Upper lobe of left lung (tissue), 4 donors: ENCODE measurements at regions not wholly inside any gene's neighbourhood (a gene's known extent, or its start where the extent isn't known, plus 50 kb on each side); places are given as distances from the start of the nearest gene placed in this dataset.

Source experiments
- POLR2A ChIP-seq, 4 donors: fragments of 450-650 bp; IDR thresholded peaks; one replicate each; pipeline ENCODE4 v1.5.1; 2016 to 2017; ENCODE audit warnings: antibody characterized with exemption in 4 of 4, mild to moderate bottlenecking in 2 of 4
- TF ChIP-seq, protein P1 (sequence below), 6 experiments: fragments of 450-650 bp in 4 of 6; fragments of 200-600 bp in 2 of 6; sonication (generic) in 2 of 6; IDR thresholded peaks; one replicate each; pipeline ENCODE4 v1.5.1; 2016 to 2019; ENCODE audit warnings: antibody characterized with exemption in 6 of 6

GRCh38 chr3:191087391-191087790, 111.7 kb upstream of the OSTN start:
- TF ChIP-seq, protein P1, sequence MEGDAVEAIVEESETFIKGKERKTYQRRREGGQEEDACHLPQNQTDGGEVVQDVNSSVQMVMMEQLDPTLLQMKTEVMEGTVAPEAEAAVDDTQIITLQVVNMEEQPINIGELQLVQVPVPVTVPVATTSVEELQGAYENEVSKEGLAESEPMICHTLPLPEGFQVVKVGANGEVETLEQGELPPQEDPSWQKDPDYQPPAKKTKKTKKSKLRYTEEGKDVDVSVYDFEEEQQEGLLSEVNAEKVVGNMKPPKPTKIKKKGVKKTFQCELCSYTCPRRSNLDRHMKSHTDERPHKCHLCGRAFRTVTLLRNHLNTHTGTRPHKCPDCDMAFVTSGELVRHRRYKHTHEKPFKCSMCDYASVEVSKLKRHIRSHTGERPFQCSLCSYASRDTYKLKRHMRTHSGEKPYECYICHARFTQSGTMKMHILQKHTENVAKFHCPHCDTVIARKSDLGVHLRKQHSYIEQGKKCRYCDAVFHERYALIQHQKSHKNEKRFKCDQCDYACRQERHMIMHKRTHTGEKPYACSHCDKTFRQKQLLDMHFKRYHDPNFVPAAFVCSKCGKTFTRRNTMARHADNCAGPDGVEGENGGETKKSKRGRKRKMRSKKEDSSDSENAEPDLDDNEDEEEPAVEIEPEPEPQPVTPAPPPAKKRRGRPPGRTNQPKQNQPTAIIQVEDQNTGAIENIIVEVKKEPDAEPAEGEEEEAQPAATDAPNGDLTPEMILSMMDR (IDR thresholded peaks at IDR 0.05): no peak
- no peak for TF ChIP-seq POLR2A (IDR thresholded peaks at IDR 0.05)
